Subcutaneous abdominal adipose tissue (tissue), 5 donors: ENCODE measurements at regions not wholly inside any gene's neighbourhood (a gene's known extent, or its start where the extent isn't known, plus 50 kb on each side); places are given as distances from the start of the nearest gene placed in this dataset.
"Not testable (repeated sequence)": the region's sequence is repeated elsewhere in the genome, so short reads cannot be mapped to it uniquely, and the experiment has no call there.

ENCODE experiments used
- H3K27ac ChIP-seq: one replicate; pipeline ENCODE4 v1.7.0; 2013; ENCODE audit warnings: low read depth, mild to moderate bottlenecking, inconsistent platforms, low read length, moderate library complexity
- H3K27me3 ChIP-seq, 5 donors: one replicate each; pipeline ENCODE4 v1.7.0; 2013; ENCODE audit warnings: low read length in 5 of 5, inconsistent platforms in 1 of 5; ENCODE audit not compliant: control insufficient read depth in 5 of 5, insufficient read depth in 4 of 5
- H3K36me3 ChIP-seq, 5 donors: one replicate each; pipeline ENCODE4 v1.7.0; 2013; ENCODE audit warnings: low read length in 5 of 5; ENCODE audit not compliant: control insufficient read depth in 5 of 5, insufficient read depth in 5 of 5
- H3K4me1 ChIP-seq, 5 donors: one replicate each; pipeline ENCODE4 v1.7.0; 2013; ENCODE audit warnings: low read length in 5 of 5, mild to moderate bottlenecking in 3 of 5, moderate library complexity in 1 of 5; ENCODE audit not compliant: control insufficient read depth in 5 of 5, insufficient read depth in 5 of 5
- H3K4me3 ChIP-seq, 5 donors: one replicate each; pipeline ENCODE4 v1.7.0; 2013; ENCODE audit warnings: low read length in 5 of 5, low read depth in 1 of 5
- H3K9ac ChIP-seq, 5 donors: one replicate each; pipeline ENCODE4 v1.7.0; 2013; ENCODE audit warnings: low read length in 5 of 5, mild to moderate bottlenecking in 4 of 5, moderate library complexity in 3 of 5
- H3K9me3 ChIP-seq, 5 donors: one replicate each; pipeline ENCODE4 v1.7.0; 2013; ENCODE audit warnings: low read length in 5 of 5; ENCODE audit not compliant: control insufficient read depth in 5 of 5
- donor health status: healthy.
- donor health status: healthy.
- donor health status: healthy.
- donor health status: healthy.
- donor health status: healthy.

- H3K9ac ChIP-seq: no peak overlapping the region
- H3K4me3 ChIP-seq: no peak overlapping the region
- H3K27ac ChIP-seq: no peak overlapping the region
- no peaks in the 10 kb centered on the region for H3K36me3 ChIP-seq
- H3K9me3 ChIP-seq: peaks cover 0 to 9% (median 5%) of the 10 kb centered on the region in 5 donors
- peaks cover 0 to 7% (median 2%) of the 10 kb centered on the region in 5 donors for H3K27me3 ChIP-seq
- H3K4me1 ChIP-seq: peaks cover 0 to 2% (median 0%) of the 10 kb centered on the region in 5 donors
These were observed 62.7 kb upstream of the USP9X start for GRCh38 chrX:41022566-41022965.

GRCh38 chrX:41023098-41023497 lies 62.1 kb upstream of the USP9X start:
- Histone ChIP-seq H3K9ac (no peak overlapping the region), H3K36me3 (no peaks in the 10 kb centered on the region), H3K4me1 (peaks cover 0 to 5% (median 0%) of the 10 kb centered on the region in 5 donors), H3K4me3 (no peak overlapping the region), H3K27ac (no peak overlapping the region), H3K27me3 (peaks cover 0 to 7% (median 3%) of the 10 kb centered on the region in 5 donors), H3K9me3 (peaks cover 0 to 9% (median 5%) of the 10 kb centered on the region in 5 donors)

- not testable (repeated sequence) for H3K36me3 ChIP-seq, H3K9ac ChIP-seq, H3K27me3 ChIP-seq, H3K4me1 ChIP-seq, H3K9me3 ChIP-seq, H3K4me3 ChIP-seq, H3K27ac ChIP-seq
These were observed 60.9 kb upstream of the USP9X start for GRCh38 chrX:41024335-41024734.

DNA sequence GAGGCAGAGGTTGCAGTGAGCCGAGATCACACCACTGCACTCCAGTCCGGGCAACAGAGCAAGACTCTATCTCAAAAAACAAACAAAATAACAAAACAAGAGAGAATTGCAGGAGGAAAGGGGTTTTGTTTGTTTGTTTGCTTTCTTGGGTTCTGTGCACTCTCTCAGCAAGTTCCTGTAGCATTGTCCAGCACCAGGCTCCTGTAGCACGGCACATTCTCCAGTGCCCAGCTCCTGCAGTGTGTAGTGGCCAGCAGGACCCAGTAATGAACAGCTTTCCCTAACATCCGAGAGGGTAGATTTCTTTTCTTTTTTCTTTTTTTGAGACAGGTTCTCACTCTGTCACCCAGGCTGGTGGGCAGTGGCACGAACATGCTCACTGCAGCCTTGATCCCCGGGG lies 60.5 kb upstream of the USP9X start:
- H3K9ac ChIP-seq: no peak overlapping the region
- H3K4me1 ChIP-seq: peaks cover 0 to 5% (median 0%) of the 10 kb centered on the region in 5 donors
- H3K27me3 ChIP-seq: peaks cover 0 to 4% (median 0%) of the 10 kb centered on the region in 5 donors
- H3K9me3 ChIP-seq: peaks cover 0 to 9% (median 5%) of the 10 kb centered on the region in 5 donors
- no peak overlapping the region for H3K27ac ChIP-seq
- no peaks in the 10 kb centered on the region for H3K36me3 ChIP-seq
- no peak overlapping the region for H3K4me3 ChIP-seq

DNA sequence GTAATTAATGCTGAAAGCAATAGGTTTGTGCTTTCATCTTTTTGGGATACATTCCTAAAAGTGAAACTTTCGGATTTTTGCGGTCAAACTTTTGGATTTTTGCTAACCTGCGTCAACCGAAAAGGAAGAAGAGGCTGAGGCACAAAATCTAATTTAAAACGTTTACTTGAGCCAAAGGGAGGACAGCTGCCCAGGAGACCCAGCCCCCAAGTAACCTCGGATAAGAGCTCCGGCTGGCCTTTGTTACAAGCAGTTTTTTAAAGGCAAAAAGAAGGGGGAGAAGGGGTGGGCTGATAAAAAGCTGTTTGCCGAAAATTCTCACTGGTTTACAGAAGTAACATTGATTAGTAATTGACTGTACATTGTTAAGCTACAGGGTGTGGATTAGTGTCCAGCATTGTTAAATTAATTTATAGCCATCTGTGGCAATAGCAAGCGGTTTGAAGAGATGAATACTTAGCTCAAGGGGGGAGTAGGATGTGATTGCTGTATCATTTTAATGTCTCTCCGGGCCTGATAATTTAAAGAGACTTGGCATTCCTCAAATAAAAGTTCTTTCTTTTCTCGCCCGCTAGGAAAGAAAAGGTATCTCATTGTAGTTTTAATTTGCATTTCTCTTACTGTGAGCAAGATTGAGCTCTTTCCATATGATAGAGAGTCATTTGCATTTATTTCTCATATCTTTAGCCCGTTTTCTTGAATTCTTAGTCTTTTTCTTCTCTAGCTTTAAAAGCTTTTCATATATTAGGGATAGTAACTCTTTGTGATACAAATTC lies 59.1 kb upstream of the USP9X start:
- Histone ChIP-seq H3K27me3 (peaks cover 0 to 6% (median 3%) of the 10 kb centered on the region in 5 donors), H3K9ac (no peak overlapping the region), H3K4me3 (no peak overlapping the region), H3K36me3 (no peaks in the 10 kb centered on the region), H3K4me1 (peaks cover 0 to 5% (median 0%) of the 10 kb centered on the region in 5 donors), H3K9me3 (peaks cover 0 to 9% (median 5%) of the 10 kb centered on the region in 5 donors), H3K27ac (no peak overlapping the region)

GRCh38 chrX:41026702-41027078 lies 58.6 kb upstream of the USP9X start:
- Histone ChIP-seq H3K27me3 (peaks cover 0 to 11% (median 9%) of the 10 kb centered on the region in 5 donors), H3K9ac (no peak overlapping the region), H3K27ac (no peak overlapping the region), H3K9me3 (peaks cover 0 to 9% (median 5%) of the 10 kb centered on the region in 5 donors), H3K4me1 (peaks cover 0 to 5% (median 0%) of the 10 kb centered on the region in 5 donors), H3K36me3 (no peaks in the 10 kb centered on the region), H3K4me3 (no peak overlapping the region)

GRCh38 chrX:41029332-41029731 lies 55.9 kb upstream of the USP9X start:
- H3K9ac ChIP-seq: no peak overlapping the region
- peaks cover 0 to 5% (median 0%) of the 10 kb centered on the region in 5 donors for H3K9me3 ChIP-seq
- H3K4me1 ChIP-seq: peaks cover 0 to 5% (median 0%) of the 10 kb centered on the region in 5 donors
- no peaks in the 10 kb centered on the region for H3K36me3 ChIP-seq
- no peak overlapping the region for H3K27ac ChIP-seq
- peaks cover 0 to 13% (median 9%) of the 10 kb centered on the region in 5 donors for H3K27me3 ChIP-seq
- H3K4me3 ChIP-seq: no peak overlapping the region

DNA sequence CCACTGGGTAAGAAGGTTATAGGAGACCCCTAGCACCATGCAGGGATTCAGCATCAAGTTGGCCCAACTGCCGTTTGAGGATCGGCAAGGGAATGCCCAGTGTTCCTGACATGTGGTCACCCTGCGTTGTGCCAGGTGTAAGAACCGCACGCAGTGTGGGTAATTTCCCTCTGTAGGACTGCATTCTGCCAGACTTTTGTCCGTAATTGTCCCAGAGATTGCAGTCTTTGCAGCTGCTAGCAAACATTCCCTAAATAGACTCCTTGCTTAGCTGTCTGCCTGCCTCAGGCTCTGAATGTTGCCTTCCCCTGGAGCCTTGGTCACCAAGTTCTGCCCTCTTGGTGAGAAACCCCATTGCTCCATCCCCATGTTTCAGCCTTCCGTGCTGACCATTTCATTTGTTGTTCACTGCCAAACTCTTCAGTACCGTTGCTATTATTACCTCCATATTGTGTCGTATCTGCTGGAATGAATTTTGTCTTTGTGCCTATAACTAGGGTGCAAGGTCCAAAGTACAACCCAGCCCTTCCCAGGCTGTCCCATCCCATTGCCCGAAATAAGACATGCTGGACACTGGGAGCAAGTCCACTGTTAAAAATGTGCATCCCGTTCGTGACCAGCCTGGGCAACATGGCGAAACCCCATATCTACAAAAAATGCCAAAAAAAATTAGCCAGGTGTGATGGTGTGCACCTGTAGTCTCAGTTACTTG lies 53.8 kb upstream of the USP9X start:
- Histone ChIP-seq H3K4me3 (no peak overlapping the region), H3K27ac (no peak overlapping the region), H3K36me3 (no peaks in the 10 kb centered on the region), H3K9ac (no peak overlapping the region), H3K27me3 (peaks cover 0 to 12% (median 8%) of the 10 kb centered on the region in 5 donors), H3K4me1 (peaks cover 0 to 5% (median 0%) of the 10 kb centered on the region in 5 donors), H3K9me3 (peaks cover 0 to 2% (median 0%) of the 10 kb centered on the region in 5 donors)

DNA sequence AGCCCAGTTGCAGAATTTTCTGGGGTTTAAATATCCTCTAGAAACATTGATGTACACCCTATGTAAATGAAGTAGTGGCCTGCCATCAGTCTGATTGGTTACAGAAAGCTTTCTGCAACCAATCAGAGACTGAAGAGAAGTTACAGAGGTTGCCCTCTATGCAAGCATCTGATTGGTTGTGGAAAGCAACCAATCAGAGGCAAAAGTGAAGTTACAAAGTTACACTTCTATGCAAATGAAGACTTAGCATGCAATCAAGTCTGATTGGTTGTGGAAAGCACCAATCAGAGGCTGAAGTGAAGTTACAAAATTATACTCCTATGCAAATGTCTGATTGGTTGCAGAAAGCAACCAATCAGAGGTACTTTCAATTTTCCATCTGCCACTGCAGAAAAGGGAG lies 51.9 kb upstream of the USP9X start:
- peaks cover 0 to 2% (median 0%) of the 10 kb centered on the region in 5 donors for H3K9me3 ChIP-seq
- no peaks in the 10 kb centered on the region for H3K36me3 ChIP-seq
- H3K27ac ChIP-seq: no peak overlapping the region
- peaks cover 0 to 12% (median 8%) of the 10 kb centered on the region in 5 donors for H3K27me3 ChIP-seq
- no peak overlapping the region for H3K9ac ChIP-seq
- no peaks in the 10 kb centered on the region for H3K4me1 ChIP-seq
- H3K4me3 ChIP-seq: no peak overlapping the region

DNA sequence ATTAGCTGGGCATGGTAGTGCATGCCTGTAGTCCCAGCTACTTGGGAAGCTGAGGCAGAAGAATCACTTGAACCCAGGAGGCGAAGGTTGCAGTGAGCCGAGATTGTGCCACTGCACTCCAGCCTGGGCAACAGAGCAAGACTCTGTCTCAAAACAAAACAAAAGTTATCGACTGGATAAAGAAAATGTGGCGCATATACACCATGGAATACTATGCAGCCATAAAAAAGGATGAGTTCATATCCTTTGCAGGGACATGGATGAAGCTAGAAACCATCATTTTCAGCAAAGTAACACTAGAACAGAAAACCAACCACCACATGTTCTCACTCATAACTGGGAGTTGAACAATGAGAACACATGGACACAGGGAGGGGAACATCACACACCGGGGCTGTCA lies 50.3 kb upstream of the USP9X start:
- H3K9me3 ChIP-seq, H3K4me1 ChIP-seq, H3K27ac ChIP-seq, H3K36me3 ChIP-seq, H3K4me3 ChIP-seq, H3K9ac ChIP-seq: not testable (repeated sequence)
- H3K27me3 ChIP-seq: peaks cover 0 to 15% (median 6%) of the 10 kb centered on the region in 5 donors
